SKM-1 (cell line): ENCODE measurements at regions not wholly inside any gene's neighbourhood (a gene's known extent, or its start where the extent isn't known, plus 50 kb on each side); places are given as distances from the start of the nearest gene placed in this dataset.

Source experiments
- DNase-seq: peaks from one replicate; lab custom pipeline; 2025; ENCODE audit not compliant: unreplicated experiment; lab: John Stamatoyannopoulos, UW

DNA sequence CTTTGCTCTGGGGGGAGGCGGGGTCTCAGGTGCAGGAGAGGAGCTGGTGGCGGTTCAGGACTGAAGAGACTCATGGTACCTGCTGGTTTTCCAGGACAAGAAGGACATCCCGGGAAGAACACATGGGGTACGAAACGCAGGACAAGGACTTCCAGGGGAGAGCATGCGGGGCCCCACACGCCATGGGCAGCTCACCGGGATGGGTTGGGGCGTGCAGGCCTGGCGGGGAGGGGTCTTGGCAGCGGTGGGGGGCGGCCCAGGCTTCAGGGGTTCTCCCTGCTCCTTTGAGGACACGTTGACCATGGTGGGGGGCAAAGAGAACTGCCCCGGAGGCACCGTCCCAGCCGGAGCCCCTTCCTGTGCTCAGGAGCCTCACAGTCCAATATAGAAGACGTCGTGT is 673.2 kb downstream of the BRD1 start:
- DNase-seq, result no peak

DNA sequence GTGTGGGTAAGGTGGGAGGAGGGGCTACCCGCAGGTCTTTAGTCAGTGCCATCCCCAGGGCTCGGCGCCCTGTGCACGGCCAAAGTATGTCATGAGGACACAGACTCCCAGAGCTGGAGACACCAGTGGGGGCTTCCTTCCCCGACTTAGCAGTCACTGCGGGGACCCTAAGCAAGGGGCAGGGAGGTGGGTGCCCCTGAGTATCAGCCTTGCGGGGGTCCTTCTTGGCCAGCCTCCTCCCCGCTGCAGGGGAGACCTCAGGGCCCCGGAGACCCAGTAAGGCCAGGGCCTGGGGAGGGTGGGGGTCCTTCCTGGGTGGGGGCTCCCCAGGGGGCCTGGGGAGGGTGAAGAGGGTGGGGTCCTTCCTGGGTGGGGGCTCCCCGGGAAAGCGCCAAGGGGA is 673.8 kb downstream of the BRD1 start:
- no peak for DNase-seq

DNA sequence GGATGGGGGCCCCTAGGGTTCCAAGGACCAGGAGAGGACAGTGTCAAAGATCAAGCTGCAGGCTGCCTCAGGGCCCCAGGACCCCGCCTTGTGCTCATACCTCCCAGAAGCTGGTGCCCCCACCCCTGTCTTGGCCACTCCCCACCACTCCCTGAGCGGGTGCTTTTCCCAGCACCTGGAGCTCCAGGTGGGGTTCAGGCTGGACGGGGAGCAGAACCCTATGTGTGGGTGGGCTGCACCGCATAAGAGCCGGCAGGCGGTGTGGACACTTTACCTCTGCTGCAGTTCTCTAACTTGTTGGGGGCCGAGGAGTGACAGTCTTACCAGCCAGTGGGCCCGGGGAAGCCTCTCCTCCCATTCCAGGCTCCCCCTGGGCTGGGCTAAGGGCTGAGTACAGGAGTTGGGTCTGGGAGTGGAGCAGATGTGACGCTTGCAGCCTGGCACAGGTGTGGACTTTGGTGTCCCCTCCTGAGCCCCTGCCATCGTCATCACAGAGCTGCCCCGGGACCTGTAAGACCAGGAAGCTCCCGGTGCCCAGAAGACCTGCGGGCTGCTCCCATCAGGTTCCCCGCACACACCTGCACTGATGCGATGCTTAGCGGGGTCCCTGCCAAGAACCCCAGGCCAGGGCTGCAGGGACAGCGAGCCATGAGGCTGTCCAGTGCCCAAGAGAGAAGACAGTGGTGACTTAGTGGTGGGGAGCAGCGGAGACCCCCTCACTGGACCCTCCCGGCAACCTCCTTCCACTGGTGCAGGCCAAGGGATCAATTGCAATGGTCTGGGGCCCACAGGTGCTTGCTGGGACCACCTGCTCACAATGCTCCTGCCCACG is 674.5 kb downstream of the BRD1 start:
- no peak for DNase-seq

DNA sequence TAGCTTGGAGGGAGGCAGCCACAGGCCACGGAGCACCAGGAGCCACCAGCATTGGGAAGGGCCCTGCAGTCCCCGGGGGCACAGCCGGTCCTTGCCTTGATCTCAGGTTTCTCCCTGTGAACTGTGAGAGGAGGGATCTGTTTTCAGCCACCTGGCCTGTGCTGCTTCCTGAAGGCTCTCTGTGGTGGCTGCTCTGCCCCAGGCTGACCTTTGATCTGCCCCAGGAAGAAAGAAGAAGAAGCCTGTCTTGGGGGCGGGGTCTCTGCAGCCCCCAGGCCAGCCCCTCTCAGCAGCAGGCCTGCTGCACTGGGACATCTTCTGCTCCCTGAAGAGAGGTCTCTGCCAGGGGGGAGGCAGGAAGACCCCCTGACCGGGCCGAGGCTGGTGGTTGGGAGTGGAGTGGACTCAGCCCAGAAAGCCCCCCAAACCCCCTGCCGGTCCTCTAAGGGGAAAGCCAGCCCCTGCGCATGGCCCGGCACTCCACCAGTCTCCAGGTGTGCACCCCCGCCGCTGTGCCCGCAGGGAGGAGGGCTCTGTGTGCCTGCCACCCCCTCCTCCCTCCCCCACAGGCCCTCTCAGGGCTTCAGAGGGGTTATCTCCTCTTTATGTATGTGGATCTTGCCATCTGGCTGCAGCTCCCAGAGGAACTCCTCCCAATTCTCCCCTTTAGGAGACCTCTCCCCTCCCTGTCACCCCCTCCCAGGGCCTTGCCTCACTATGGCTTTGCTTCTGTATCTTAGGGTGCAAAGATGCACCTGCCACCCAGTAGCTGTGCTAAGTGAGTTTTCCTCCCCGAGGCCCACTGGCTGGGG is 675.3 kb downstream of the BRD1 start:
- DNase-seq, result no peak

DNA sequence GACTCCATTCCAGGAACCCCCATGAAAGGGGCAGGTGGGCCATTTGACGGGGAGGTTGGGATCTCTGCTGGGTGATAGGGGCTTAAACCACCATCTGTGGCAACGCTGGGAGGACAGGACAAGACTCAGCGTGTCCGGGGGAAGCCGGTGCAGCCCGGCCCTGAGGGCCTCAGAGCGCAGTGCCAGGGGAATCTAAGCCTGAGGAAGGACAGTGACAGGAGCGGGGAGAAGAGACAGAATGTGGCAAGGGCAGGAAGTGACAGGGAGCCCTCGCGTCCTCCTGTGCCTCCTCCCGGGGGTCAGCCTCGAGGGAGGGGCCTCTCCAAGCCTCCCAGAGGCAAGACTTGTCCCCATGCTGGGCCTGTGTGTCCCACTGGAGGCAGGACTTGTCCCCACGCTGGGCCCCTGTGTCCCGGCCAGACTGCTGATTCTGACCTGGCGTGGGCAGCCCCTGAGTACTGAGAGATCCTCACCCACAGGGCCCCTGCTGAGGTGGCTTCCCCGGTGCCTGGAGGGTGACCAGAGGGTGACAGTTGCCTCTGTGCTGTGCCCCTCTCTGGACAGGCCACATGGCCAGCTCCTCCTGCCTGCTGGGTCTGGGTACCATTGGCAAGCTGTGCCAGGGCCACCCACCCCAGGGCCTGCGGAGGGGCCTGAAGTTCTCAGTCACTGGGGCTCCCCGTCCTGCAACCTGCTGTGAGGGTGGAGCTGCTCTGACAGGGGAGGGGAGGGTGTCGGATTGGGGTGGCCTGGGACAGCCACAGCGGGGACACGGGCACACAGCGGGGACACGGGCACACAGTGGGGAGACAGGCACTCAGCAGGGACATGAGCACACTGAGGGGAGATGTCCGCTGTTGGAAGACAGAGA is 676.2 kb downstream of the BRD1 start:
- DNase-seq, result no peak

DNA sequence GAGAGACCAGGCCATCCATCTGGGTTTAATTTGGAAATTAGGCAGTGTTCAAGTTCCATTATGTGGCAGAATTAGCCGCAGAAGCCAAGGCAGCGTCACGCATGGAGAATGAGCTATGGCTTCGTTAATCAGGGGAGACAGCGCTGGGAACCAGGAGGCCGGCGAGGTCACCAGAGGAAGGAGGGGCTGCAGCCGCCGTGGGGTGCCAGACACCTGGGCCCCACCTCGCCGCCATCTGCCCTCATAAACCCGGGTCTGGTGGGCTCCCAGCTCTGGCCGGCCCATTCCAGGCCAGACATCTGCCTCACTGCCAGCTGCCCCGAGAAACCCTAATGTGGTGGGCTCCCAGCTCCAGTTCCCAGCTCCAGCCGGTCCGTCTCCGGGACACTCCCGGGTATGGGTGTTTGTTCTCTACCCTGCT is 676.9 kb downstream of the BRD1 start:
- no peak for DNase-seq

DNA sequence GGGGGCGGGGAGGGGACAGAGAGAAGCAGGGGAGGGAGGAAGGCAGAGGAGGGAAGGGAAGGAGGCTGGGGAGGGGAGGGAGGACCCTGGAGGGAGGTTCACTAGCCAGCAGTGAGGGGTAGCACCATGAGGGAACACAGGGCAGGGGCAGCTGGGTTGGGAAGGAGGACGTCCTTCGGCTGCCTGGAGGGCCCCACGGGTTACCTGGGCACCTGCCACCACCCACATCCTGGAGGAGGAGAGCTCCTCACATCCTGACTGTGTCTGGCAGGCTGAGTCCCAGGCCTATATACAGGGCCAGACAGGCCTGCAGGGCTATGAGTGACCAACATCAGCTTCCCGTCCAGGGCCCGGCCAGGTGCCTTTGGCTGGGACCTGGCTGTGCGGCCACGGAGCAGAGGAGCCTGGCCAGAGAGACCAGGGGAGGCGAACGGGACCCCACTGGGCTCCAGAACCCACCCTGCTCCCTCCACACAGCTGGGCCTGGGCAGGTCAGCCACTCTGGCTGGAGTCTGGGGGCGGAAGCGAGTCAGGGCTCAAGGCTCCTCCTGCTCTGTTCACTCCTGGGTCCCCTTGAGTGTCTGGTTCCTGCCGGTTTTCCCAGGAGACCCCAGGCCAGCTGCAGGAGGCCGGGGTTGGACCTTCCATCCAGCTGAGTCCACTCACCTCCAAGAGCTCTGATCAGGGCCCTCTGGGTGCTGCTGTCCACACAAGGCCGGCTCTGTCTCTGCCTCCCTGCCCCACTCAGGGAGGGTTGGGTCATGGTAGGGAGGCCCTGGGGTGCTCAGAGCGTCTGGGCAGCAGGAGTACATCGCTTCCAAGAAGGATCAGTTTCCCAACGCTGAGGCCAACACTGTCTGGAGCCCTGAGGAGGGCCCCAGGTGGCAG is 677.7 kb downstream of the BRD1 start:
- DNase-seq, result no peak

DNA sequence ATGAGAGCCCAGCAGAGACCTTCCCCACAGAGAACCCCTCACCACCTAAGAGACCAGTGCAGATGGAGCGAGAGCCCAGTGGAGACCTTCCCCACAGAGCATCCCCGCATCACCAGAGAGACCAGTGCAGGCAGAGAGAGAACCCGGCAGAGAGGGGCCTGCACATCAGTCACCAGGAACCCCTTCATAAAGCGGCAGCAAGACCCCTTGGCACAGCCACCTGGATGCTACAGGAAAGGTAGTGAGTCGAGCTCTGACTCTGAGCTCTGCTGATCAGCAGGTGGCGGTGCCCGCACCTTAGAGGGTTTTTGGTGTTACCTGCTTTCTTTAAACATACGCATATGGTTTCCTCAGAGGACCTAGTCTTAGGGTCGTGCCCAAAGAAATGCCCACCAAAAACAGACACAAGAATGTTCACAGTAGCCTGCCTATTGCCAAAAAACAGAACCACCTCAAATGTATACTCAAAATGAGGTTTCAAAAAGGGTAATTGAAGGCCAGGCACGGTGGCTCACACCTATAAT is 678.7 kb downstream of the BRD1 start:
- no peak for DNase-seq

DNA sequence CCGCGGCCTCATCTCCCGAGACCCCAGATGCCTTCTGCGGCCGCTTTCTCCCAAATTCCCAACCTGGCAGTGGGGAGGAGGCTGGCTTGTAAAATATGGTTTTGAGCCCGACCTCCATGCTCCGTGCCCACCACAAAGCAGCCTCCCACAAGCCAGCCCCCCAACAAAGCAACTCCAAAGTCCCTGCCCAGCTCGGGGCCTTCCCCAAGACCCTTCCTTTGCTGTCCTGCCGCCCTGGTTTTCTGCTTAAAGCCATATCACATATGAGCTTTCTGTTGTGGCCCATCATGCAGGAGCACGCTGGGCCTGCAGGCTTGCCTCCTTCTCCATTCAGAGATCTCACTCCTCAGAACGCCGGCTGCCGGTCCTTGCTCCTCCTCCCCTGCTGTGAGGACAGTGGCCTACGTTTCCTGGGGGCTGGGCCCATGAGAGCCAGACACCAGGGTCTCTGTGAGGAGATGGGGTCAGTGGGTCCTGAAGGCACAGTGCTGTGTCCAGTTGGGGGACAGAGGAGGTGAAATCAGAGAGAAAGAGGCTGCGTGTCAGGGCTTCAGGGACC is 680.0 kb downstream of the BRD1 start:
- DNase-seq, result no peak

DNA sequence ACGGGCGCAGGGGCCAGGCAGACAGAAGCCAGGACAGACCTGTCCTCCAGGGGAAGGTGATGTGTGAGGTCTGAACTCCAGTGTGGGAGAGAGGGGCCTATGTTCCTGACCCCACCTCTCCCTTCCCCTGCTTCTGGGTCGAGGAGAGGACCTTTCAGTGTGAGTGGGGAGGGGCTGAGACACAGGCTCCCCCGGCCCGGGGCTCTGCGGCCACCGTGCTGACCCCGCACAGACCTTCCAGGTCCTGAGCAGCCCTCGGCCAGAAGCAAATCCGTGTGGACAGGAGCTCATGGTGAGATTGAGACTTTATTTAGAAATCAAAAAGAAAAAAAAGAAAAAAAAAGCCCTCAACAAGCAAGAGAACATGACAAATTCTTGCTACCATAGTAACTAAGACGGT is 680.5 kb downstream of the BRD1 start:
- no peak for DNase-seq

DNA sequence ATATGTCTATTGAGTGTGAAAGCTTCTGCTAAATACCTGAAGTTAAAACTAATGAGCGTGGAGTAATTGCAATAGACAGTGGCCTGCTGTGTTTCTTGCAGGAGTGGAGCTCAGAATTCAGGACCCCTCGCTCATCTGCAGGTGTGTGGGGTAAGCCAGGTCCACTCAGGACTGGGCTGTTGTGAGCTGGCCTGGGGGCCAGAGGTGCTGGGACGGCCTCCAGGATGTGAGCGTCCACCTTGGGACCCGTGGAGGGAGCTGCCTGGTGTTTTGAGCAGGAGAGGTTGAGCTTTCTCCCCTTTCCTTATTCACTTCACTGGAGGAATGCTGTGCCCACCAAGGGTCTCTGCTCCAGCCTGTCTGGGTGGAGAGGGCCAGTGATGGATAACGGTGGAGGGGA is 681.2 kb downstream of the BRD1 start:
- no peak for DNase-seq

DNA sequence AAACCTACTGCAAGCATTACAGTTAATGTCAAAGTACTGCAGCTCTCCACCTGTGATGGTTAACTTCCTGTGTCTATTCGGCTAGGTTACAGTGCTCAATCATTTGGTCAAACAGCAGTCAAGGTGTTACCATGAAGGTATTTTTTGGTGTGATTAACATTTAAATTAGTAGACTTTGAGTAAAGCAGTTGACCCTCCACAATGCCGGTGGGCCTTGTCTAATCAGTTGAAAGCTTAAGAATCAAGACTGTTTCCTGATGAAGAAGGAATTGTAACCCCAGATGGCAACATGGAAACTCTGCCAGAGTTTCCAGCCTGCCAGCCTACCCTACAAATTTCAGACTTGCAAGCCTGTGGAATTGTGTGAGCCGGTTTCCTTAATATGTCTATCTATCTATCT is 683.9 kb downstream of the BRD1 start:
- no peak for DNase-seq

DNA sequence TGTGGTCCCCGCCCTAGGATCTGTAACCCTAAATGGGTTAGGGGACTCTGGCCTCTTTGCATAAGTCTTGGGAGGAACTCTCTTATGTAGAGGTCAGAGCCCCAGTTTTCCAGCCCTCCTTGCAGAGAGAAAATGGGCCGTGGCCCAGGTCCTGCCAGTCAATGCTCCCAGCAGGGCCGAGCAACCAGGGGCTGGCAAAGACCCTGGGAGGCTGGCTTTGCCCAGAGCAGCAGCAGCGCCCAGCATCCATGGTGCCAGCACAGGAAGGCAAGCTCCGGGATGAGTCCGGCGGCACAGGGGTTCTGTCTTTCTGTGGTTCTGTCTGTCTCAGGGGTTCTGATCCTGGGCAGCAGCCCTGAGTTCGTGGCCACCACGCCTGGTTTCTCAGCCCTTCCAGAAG is 684.8 kb downstream of the BRD1 start:
- no peak for DNase-seq

DNA sequence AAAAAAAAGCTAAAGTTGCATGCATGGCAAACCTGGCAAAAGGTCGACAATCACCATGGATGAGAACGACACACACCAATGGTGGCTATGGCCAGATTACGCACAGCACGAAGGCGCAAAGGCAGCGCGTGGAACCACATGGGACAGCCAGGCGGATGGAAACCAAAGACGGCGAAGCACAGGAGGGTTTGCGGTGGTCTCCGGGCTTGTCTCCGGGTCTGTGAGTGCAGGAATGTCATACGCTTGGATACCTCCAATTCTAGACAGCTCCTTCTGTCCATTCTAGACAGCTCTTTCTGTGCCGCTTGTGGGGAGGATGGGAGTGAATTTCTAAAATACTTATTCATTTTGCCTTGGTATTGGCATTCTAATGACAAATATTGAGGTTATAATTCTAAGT is 685.4 kb downstream of the BRD1 start:
- DNase-seq, result no peak

DNA sequence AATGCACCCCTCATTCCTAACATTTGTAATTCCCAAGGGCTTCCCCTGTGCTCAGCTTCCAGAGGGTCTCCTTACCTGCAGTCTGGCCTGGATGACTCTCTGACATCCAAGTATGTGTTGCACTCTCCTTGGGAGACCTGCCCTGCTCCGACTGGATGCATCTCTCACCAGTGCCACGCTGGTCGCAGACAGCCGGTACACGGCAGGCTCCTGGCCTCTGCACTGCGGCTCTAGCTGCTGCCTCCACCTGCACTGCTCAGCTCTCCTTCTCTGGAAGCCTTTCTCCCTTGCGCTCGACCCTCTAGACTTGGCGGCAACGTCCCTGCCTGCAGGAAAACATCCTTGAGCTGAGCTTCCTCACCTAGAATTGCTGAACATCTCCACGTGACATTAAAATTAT is 685.9 kb downstream of the BRD1 start:
- DNase-seq, result no peak

DNA sequence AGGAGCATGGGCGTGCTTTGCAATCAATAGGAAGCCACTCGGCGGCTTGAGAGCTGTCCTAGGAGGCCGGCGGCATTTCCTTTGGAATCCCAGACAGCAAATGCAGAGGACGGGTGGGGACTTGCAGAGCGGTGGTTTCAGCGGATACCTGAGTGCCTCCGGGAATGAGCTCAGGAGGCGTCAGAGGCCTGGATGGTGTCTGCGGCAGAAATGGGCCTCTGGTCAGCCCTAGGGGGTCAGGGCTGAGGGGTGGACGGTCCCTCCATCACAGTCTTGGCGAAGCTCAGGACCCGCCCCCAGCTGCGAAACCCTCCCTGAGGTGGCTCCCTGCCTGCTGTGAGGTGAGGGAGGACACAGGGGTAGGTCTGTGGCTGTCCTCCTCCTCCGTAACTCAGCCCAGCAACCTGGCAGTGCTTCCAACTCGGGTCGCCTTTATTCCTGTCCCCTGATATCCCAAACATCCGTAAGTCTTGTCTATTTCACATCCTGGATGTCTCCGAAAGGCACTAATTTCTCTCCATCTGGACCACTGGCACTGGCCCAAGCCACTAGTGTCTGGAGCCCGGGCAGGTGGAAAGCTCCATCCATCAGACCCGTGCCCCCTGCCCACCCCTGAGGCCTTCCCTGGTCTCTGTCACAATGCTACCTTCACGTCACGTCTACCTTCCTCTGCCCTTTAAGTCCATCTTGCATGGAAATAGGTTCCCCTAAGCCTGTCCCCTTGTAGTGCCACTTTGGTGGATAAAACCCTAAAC is 686.6 kb downstream of the BRD1 start:
- DNase-seq, result no peak

DNA sequence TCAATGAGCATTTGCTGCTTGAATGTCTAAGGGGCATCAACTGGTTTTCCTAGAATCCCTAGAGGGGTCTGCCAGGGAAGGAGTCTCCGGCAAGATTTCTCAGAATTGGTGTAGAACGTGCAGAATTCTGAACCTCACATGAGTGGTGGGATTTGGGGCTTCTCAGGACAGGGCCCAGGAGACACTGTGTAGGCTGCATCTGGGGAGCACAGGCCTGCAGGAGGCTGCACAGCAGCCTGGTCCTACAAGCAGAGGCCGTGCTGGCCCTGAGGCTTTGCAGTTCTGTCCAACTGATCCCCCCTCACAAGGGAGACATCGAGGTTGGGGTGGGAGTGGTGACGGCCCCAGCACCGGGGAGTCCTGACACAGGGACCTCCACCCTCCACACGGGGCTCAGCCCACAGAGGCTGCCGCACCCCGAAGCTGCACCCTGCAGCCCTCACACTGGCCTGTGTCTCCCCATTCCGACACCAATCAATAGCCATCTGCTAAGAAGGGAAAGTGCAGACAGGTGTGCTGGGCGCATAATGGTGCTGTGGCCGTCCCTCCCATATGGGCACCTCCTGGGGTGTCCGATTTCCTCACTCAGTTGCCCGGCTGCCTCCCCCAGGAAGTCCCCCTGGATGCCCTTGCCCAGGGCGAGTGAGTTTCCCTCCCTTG is 688.1 kb downstream of the BRD1 start:
- no peak for DNase-seq

DNA sequence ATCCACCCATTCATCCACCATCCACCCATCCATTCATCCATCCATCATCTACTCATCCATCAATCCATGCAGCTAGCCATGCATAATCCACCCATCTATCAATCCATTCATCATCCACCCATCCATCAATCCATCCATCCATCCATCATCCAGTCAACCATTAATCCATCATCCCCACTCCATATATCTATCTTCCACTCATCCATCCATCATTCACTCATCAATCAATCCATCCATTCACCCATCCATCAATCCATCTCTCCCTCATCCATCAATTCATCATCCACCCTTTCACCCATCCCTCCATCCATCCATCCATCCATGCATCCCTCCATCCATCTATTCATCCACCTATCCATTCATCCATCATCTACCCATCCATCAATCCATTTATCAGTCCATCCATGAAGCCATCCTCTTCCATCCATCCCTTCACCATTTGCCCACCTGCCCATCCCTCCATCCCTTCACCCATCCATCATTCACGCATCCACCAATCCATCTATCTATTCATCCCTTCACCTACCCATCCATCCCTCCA is 689.4 kb downstream of the BRD1 start:
- no peak for DNase-seq
